ENCODE measurements at regions not wholly inside any gene's neighbourhood (a gene's known extent, or its start where the extent isn't known, plus 50 kb on each side); places are given as distances from the start of the nearest gene placed in this dataset.

DNA sequence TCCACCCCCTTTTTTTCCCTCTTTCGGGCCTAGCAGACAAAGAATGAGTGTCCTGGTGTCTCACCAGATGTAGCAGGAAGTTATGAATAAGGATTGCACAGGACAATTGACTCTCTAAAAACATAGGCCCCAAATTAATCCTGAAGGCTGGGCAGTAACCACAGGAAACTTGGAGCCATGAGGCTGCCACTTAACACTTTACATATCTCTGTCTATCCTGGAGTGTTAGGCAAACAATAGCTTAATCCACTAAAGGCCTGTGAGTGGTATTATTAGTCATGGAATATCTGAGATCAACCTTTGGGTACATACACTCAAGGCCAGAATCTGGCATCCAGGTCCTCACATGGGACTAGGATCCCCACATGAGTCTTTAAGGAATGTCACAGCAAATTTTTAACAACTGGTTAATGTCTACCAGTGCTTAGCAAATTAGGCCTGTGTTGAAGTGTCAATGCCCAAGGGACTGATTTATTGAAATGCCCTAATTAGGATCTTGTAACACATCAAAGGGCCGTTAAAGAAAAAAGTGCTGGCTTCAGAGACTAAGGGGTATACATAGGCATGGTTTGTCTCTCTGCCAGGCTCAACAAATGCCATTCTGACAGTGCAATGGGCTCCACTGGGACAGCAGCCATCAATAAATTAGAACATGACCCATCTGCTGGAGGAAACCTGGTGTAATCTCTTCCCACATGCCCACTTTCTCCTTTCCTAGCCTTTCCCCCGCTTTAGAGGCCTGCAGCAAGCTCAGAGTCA, 196.7 kb upstream of the TBX20 start:
- no peaks in the 10 kb centered on the region for H3K79me2 ChIP-seq (ENCODE audit: insufficient read depth, low read length)
- Mint-ChIP-seq H3K4me3 (ENCODE audit: unreplicated experiment) (no peak overlapping the region), H3K36me3 (ENCODE audit: low read depth, unreplicated experiment) (no peaks in the 10 kb centered on the region), H3K27me3 (ENCODE audit: low read depth, unreplicated experiment) (peaks cover 15% of the 10 kb centered on the region), H3K27ac (ENCODE audit: unreplicated experiment) (no peak overlapping the region), H3K9me3 (ENCODE audit: unreplicated experiment) (peaks cover 9% of the 10 kb centered on the region), H3K4me1 (ENCODE audit: low read depth, unreplicated experiment) (peaks cover 4% of the 10 kb centered on the region)
- FAIRE-seq (no peak), DNase-seq (ENCODE audit: low read depth) (no peak)
- peaks cover 2% of the 10 kb centered on the region for H3K9me3 ChIP-seq (ENCODE audit: insufficient read depth, low read depth, low read length)
- H4K20me1 ChIP-seq (ENCODE audit: insufficient read depth, low read length), result no peaks in the 10 kb centered on the region
- H3K36me3 ChIP-seq (ENCODE audit: insufficient read depth, low read length), result no peaks in the 10 kb centered on the region
- H3K4me2 ChIP-seq (ENCODE audit: low read length), result no peak overlapping the region
- no peak overlapping the region for H2AFZ ChIP-seq (ENCODE audit: low read depth, low read length)
- no peaks in the 10 kb centered on the region for H3K4me1 ChIP-seq (ENCODE audit: insufficient read depth, low read length)
- no peak overlapping the region for H3K9ac ChIP-seq (ENCODE audit: low read length)
- no peak overlapping the region for H3K4me3 ChIP-seq (ENCODE audit: insufficient read depth, low read depth, low read length)
- peaks cover 13% of the 10 kb centered on the region for H3K27me3 ChIP-seq (ENCODE audit: insufficient read depth, low read length)
- TF ChIP-seq EZH2 (IDR thresholded peaks at IDR 0.05; ENCODE audit: insufficient read depth, low read length), result no peak
- TF ChIP-seq, protein P1, sequence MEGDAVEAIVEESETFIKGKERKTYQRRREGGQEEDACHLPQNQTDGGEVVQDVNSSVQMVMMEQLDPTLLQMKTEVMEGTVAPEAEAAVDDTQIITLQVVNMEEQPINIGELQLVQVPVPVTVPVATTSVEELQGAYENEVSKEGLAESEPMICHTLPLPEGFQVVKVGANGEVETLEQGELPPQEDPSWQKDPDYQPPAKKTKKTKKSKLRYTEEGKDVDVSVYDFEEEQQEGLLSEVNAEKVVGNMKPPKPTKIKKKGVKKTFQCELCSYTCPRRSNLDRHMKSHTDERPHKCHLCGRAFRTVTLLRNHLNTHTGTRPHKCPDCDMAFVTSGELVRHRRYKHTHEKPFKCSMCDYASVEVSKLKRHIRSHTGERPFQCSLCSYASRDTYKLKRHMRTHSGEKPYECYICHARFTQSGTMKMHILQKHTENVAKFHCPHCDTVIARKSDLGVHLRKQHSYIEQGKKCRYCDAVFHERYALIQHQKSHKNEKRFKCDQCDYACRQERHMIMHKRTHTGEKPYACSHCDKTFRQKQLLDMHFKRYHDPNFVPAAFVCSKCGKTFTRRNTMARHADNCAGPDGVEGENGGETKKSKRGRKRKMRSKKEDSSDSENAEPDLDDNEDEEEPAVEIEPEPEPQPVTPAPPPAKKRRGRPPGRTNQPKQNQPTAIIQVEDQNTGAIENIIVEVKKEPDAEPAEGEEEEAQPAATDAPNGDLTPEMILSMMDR (IDR thresholded peaks at IDR 0.05; ENCODE audit: insufficient read depth, low read depth, low read length), result no peak
- no peak overlapping the region for H3K27ac ChIP-seq (ENCODE audit: low read depth, low read length)

DNA sequence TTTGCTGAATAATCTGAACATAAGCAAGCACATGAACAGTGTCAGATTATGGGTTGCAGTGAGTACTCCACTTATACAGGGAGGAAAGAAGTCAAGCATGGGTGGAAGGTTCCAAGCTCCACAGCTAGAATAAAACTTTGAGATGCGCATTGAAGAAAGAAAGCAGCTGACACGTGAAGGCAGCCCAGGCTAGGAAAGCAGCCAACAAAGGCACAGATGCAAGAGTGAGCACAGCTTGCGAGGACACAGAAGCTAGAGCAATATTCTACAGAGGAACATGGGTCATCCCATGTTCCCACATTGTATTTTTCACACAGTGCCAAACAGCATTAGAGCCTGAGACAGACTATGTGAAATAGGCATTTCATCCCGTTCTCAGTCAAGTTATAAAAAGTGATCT, 194.6 kb upstream of the TBX20 start:
- Histone ChIP-seq H3K79me2 (ENCODE audit: insufficient read depth, low read length) (no peaks in the 10 kb centered on the region), H3K27ac (ENCODE audit: low read depth, low read length) (no peak overlapping the region), H3K27me3 (ENCODE audit: insufficient read depth, low read length) (no peaks in the 10 kb centered on the region), H3K9ac (ENCODE audit: low read length) (no peak overlapping the region), H3K36me3 (ENCODE audit: insufficient read depth, low read length) (no peaks in the 10 kb centered on the region), H3K4me3 (ENCODE audit: insufficient read depth, low read depth, low read length) (no peak overlapping the region), H2AFZ (ENCODE audit: low read depth, low read length) (no peak overlapping the region), H3K4me1 (ENCODE audit: insufficient read depth, low read length) (no peaks in the 10 kb centered on the region), H4K20me1 (ENCODE audit: insufficient read depth, low read length) (no peaks in the 10 kb centered on the region), H3K4me2 (ENCODE audit: low read length) (no peak overlapping the region), H3K9me3 (ENCODE audit: insufficient read depth, low read depth, low read length) (peaks cover 2% of the 10 kb centered on the region)
- H3K27me3 Mint-ChIP-seq (ENCODE audit: low read depth, unreplicated experiment), result peaks cover 1% of the 10 kb centered on the region
- H3K27ac Mint-ChIP-seq (ENCODE audit: unreplicated experiment), result no peak overlapping the region
- H3K36me3 Mint-ChIP-seq (ENCODE audit: low read depth, unreplicated experiment), result no peaks in the 10 kb centered on the region
- H3K9me3 Mint-ChIP-seq (ENCODE audit: unreplicated experiment), result no peaks in the 10 kb centered on the region
- no peak overlapping the region for H3K4me3 Mint-ChIP-seq (ENCODE audit: unreplicated experiment)
- no peak for FAIRE-seq
- H3K4me1 Mint-ChIP-seq (ENCODE audit: low read depth, unreplicated experiment), result peaks cover 4% of the 10 kb centered on the region
- TF ChIP-seq EZH2 (IDR thresholded peaks at IDR 0.05; ENCODE audit: insufficient read depth, low read length), result no peak
- TF ChIP-seq, protein P1 (IDR thresholded peaks at IDR 0.05; ENCODE audit: insufficient read depth, low read depth, low read length), result no peak
- no peak for DNase-seq (ENCODE audit: low read depth)

DNA sequence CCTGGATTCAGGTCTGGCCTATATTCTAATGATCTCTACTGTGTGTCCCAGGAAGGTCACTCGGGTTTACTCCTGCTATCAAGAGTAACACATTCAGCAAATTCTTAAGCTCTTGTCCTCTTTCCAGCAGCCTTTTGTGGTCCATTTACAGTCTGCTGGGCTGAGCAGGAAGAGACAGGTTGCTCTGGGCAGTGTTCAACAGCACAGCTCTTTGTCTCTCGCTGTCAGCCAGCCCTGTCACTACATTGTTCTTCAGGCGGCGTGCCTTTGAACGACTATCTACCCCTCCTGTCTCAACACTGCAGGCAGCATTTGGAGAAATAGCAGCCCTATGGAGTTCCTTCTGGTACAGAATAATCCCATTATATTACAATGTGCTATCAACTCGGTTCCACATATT, 192.2 kb upstream of the TBX20 start:
- Mint-ChIP-seq H3K36me3 (ENCODE audit: low read depth, unreplicated experiment) (no peaks in the 10 kb centered on the region), H3K27me3 (ENCODE audit: low read depth, unreplicated experiment) (no peaks in the 10 kb centered on the region), H3K4me1 (ENCODE audit: low read depth, unreplicated experiment) (peaks cover 4% of the 10 kb centered on the region), H3K9me3 (ENCODE audit: unreplicated experiment) (no peaks in the 10 kb centered on the region), H3K4me3 (ENCODE audit: unreplicated experiment) (no peak overlapping the region), H3K27ac (ENCODE audit: unreplicated experiment) (no peak overlapping the region)
- Histone ChIP-seq H3K79me2 (ENCODE audit: insufficient read depth, low read length) (no peaks in the 10 kb centered on the region), H3K4me1 (ENCODE audit: insufficient read depth, low read length) (no peaks in the 10 kb centered on the region), H2AFZ (ENCODE audit: low read depth, low read length) (no peak overlapping the region), H4K20me1 (ENCODE audit: insufficient read depth, low read length) (no peaks in the 10 kb centered on the region), H3K36me3 (ENCODE audit: insufficient read depth, low read length) (no peaks in the 10 kb centered on the region), H3K4me2 (ENCODE audit: low read length) (no peak overlapping the region), H3K9ac (ENCODE audit: low read length) (no peak overlapping the region), H3K27me3 (ENCODE audit: insufficient read depth, low read length) (no peaks in the 10 kb centered on the region), H3K9me3 (ENCODE audit: insufficient read depth, low read depth, low read length) (peaks cover 2% of the 10 kb centered on the region), H3K27ac (ENCODE audit: low read depth, low read length) (no peak overlapping the region), H3K4me3 (ENCODE audit: insufficient read depth, low read depth, low read length) (no peak overlapping the region)
- FAIRE-seq (no peak), DNase-seq (ENCODE audit: low read depth) (no peak)
- TF ChIP-seq EZH2 (IDR thresholded peaks at IDR 0.05; ENCODE audit: insufficient read depth, low read length), result no peak
- TF ChIP-seq, protein P1 (IDR thresholded peaks at IDR 0.05; ENCODE audit: insufficient read depth, low read depth, low read length), result no peak
